Caco-2 (cell line): ENCODE measurements at regions not wholly inside any gene's neighbourhood (a gene's known extent, or its start where the extent isn't known, plus 50 kb on each side); places are given as distances from the start of the nearest gene placed in this dataset.

Source experiments
- BruUV-seq: library from RNA; stranded (reverse); fragments of 400-500 nt; replicated peaks from 2 replicates; lab custom pipeline; 2021; lab: Mats Ljungman, UMichigan
- CTCF ChIA-PET: fragments of 300-600 bp; sonication (Branson Sonifier 250); formaldehyde crosslinking; loops from one replicate; lab custom pipeline; 2022; ENCODE audit warnings: antibody characterized with exemption; lab: Charles Lee
- POLR2A ChIA-PET: fragments of 300-600 bp; sonication (Branson Sonifier 250); formaldehyde crosslinking; loops from one replicate; lab custom pipeline; 2022; ENCODE audit warnings: antibody characterized with exemption; lab: Charles Lee
- DNase-seq, 2 experiments: peaks; one replicate each; pipeline versions ENCODE4 v3.0.0 to v3.0.0-alpha.2; 2020 to 2022
- H3K27me3 ChIP-seq: replicated peaks from 2 replicates; pipeline ENCODE4 v1.6.0; 2011; ENCODE audit warnings: low read length; ENCODE audit not compliant: control insufficient read depth, insufficient read depth
- H3K36me3 ChIP-seq: 2 replicates; pipeline ENCODE4 v1.5.1; 2011; ENCODE audit warnings: low read length; ENCODE audit not compliant: control insufficient read depth, insufficient read depth
- H3K4me1 ChIP-seq: fragments of 250-450 bp; sonication (Bioruptor Pico); 2 replicates; pipeline ENCODE4 v1.5.1; 2020; ENCODE audit warnings: mild to moderate bottlenecking
- H3K4me3 ChIP-seq: 2 replicates; pipeline ENCODE4 v1.5.1; 2011; ENCODE audit warnings: low read depth, mild to moderate bottlenecking, control low read depth, low read length
- H3K9me3 ChIP-seq: fragments of 250-450 bp; sonication (Bioruptor Pico); 2 replicates; pipeline ENCODE4 v1.5.1; 2020; ENCODE audit warnings: mild to moderate bottlenecking, moderate library complexity
- H3K27ac Mint-ChIP-seq: one replicate; pipeline ENCODE4 v1.8.0; 2022; ENCODE audit warnings: mixed read lengths; ENCODE audit not compliant: unreplicated experiment
- H3K27me3 Mint-ChIP-seq: one replicate; pipeline ENCODE4 v1.8.0; 2022; ENCODE audit warnings: mixed read lengths; ENCODE audit not compliant: insufficient read depth, unreplicated experiment
- H3K36me3 Mint-ChIP-seq: one replicate; pipeline ENCODE4 v1.8.0; 2022; ENCODE audit warnings: mild to moderate bottlenecking, mixed read lengths; ENCODE audit not compliant: insufficient read depth, unreplicated experiment
- H3K4me1 Mint-ChIP-seq: one replicate; pipeline ENCODE4 v1.8.0; 2022; ENCODE audit warnings: low read depth, mixed read lengths; ENCODE audit not compliant: unreplicated experiment
- H3K4me3 Mint-ChIP-seq: one replicate; pipeline ENCODE4 v1.8.0; 2022; ENCODE audit warnings: mild to moderate bottlenecking, moderate library complexity, mixed read lengths; ENCODE audit not compliant: unreplicated experiment
- H3K9me3 Mint-ChIP-seq: one replicate; pipeline ENCODE4 v1.8.0; 2022; ENCODE audit warnings: mixed read lengths; ENCODE audit not compliant: unreplicated experiment
- intact Hi-C: fragments of 100-400 bp; cut with micrococcal nuclease; formaldehyde crosslinking; loops from one replicate; pipeline ENCODE4 v1.10.0; 2022; ENCODE audit not compliant: unreplicated experiment
- TF ChIP-seq, protein P1 (sequence below), 2 experiments: fragments of 200-600 bp in 1 of 2; IDR thresholded peaks; 1 replicate in 1 of 2; 2 replicates in 1 of 2; pipeline versions ENCODE4 v1.5.1 to v1.8.0; 2011 to 2022; ENCODE audit warnings: antibody characterized with exemption in 1 of 2, control low read depth in 1 of 2, inconsistent platforms in 1 of 2, low read depth in 1 of 2, low read length in 1 of 2, mild to moderate bottlenecking in 1 of 2, moderate library complexity in 1 of 2; ENCODE audit not compliant: insufficient read depth in 1 of 2, severe bottlenecking in 1 of 2, unreplicated experiment in 1 of 2

DNA sequence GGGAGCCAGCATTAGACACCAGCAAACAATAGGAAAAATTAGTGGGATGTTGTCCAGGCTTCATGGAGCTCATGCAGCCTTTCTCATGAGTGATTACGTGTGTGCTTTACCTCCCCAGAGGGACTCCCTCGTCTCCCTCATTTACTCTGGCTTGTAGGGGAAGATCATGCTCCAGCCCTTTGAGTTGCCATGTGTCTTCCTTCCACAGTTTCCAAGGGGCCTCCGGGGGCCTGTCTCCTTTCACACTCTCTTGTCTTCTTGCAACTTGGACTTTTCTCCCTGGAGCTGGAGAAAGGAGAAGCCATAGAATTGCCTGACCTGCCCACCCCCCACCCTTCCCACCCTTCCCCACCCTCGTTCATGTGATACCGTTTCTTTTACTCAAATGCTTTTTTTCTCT lies 98.7 kb downstream of the FAM43A start:
- ChIA-PET CTCF (no interaction called here), POLR2A (no interaction called here)
- Mint-ChIP-seq H3K4me3 (no peak overlapping the region), H3K36me3 (no peaks in the 10 kb centered on the region), H3K27me3 (no peaks in the 10 kb centered on the region), H3K9me3 (no peaks in the 10 kb centered on the region), H3K27ac (no peak overlapping the region), H3K4me1 (peaks cover 7% of the 10 kb centered on the region)
- no peak overlapping the region for H3K4me3 ChIP-seq
- H3K27me3 ChIP-seq, result no peaks in the 10 kb centered on the region
- BruUV-seq, result no TSS peak
- H3K4me1 ChIP-seq, result peaks cover 4% of the 10 kb centered on the region; the same call in 1 of the 2 replicates
- no peaks in the 10 kb centered on the region for H3K36me3 ChIP-seq
- H3K9me3 ChIP-seq, result no peaks in the 10 kb centered on the region
- intact Hi-C loops, result no loop called here
- no peak for DNase-seq
- TF ChIP-seq, protein P1, sequence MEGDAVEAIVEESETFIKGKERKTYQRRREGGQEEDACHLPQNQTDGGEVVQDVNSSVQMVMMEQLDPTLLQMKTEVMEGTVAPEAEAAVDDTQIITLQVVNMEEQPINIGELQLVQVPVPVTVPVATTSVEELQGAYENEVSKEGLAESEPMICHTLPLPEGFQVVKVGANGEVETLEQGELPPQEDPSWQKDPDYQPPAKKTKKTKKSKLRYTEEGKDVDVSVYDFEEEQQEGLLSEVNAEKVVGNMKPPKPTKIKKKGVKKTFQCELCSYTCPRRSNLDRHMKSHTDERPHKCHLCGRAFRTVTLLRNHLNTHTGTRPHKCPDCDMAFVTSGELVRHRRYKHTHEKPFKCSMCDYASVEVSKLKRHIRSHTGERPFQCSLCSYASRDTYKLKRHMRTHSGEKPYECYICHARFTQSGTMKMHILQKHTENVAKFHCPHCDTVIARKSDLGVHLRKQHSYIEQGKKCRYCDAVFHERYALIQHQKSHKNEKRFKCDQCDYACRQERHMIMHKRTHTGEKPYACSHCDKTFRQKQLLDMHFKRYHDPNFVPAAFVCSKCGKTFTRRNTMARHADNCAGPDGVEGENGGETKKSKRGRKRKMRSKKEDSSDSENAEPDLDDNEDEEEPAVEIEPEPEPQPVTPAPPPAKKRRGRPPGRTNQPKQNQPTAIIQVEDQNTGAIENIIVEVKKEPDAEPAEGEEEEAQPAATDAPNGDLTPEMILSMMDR (IDR thresholded peaks at IDR 0.05; ENCODE audit: insufficient read depth in 1 of 2, low read depth in 1 of 2, low read length in 1 of 2, severe bottlenecking in 1 of 2, unreplicated experiment in 1 of 2), result no peak

DNA sequence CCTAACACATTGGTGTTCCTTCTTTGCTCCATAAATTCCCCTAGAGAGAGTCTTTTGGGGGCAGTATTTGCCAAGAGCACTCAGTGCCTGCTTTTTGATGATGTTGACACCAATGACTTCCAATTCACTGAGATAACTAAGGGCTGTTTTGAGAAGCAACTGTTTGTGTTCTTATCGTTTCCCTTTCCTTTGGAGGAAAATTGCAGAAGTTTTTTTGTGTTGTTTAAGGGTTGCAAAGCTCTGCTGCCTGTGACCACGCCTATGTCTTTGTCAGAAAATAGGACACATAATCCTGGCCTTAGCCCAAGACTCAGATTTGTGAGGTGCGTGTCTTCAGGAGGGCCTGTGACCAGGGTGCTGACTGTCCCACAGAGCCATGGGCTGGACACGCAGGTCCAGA lies 99.6 kb downstream of the FAM43A start:
- no peak for DNase-seq
- H3K9me3 ChIP-seq, result no peaks in the 10 kb centered on the region
- Mint-ChIP-seq H3K4me3 (no peak overlapping the region), H3K4me1 (no peaks in the 10 kb centered on the region), H3K27ac (no peak overlapping the region), H3K27me3 (no peaks in the 10 kb centered on the region), H3K9me3 (no peaks in the 10 kb centered on the region), H3K36me3 (no peaks in the 10 kb centered on the region)
- H3K4me3 ChIP-seq, result no peak overlapping the region
- no peaks in the 10 kb centered on the region for H3K36me3 ChIP-seq
- ChIA-PET POLR2A (no interaction called here), CTCF (no interaction called here)
- TF ChIP-seq, protein P1 (IDR thresholded peaks at IDR 0.05; ENCODE audit: insufficient read depth in 1 of 2, low read depth in 1 of 2, low read length in 1 of 2, severe bottlenecking in 1 of 2, unreplicated experiment in 1 of 2), result no peak
- intact Hi-C loops, result no loop called here
- H3K4me1 ChIP-seq, result no peaks in the 10 kb centered on the region
- no TSS peak for BruUV-seq
- H3K27me3 ChIP-seq, result no peaks in the 10 kb centered on the region

DNA sequence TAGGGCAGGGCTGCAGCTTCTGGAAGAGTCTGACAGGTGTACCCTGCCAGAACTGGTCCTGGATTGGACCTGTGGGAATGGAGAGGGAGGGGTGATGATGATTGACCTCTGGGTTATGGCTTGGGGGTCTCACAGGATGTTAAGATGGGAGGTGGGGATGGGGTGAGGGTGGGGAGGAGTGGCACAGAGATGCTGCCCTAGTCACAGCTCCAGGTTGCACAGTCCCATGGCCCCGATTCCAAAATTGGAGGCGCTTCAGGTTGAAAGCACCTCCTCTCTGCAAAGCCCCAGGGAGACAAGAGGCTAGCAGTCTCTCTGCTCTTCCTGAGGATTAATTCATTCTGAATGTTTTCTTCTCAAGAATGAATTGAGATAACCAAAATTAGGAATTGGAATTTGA lies 101.4 kb downstream of the FAM43A start:
- TF ChIP-seq, protein P1 (IDR thresholded peaks at IDR 0.05; ENCODE audit: insufficient read depth in 1 of 2, low read depth in 1 of 2, low read length in 1 of 2, severe bottlenecking in 1 of 2, unreplicated experiment in 1 of 2), result no peak
- Histone ChIP-seq H3K4me1 (no peaks in the 10 kb centered on the region), H3K4me3 (no peak overlapping the region), H3K36me3 (no peaks in the 10 kb centered on the region), H3K27me3 (no peaks in the 10 kb centered on the region), H3K9me3 (no peaks in the 10 kb centered on the region)
- H3K27ac Mint-ChIP-seq, result no peak overlapping the region
- H3K4me3 Mint-ChIP-seq, result no peak overlapping the region
- H3K9me3 Mint-ChIP-seq, result no peaks in the 10 kb centered on the region
- CTCF ChIA-PET, result no interaction called here
- intact Hi-C loops, result no loop called here
- BruUV-seq, result no TSS peak
- no peak for DNase-seq
- POLR2A ChIA-PET, result no interaction called here
- no peaks in the 10 kb centered on the region for H3K27me3 Mint-ChIP-seq
- no peaks in the 10 kb centered on the region for H3K4me1 Mint-ChIP-seq
- no peaks in the 10 kb centered on the region for H3K36me3 Mint-ChIP-seq
